ENCODE measurements at regions not wholly inside any gene's neighbourhood (a gene's known extent, or its start where the extent isn't known, plus 50 kb on each side); places are given as distances from the start of the nearest gene placed in this dataset.

GRCh38 chr1:60299581-60299980 is 226.0 kb upstream of the C1orf87 start:
- no peak overlapping the region for H3K27ac ChIP-seq (ENCODE audit: low read depth, low read length)
- no peaks in the 10 kb centered on the region for H3K9me3 ChIP-seq (ENCODE audit: control insufficient read depth, insufficient read depth, low read length)
- no peaks in the 10 kb centered on the region for H3K36me3 ChIP-seq (ENCODE audit: control insufficient read depth, low read length)
- H3K4me1 ChIP-seq (ENCODE audit: control insufficient read depth, low read length), result no peaks in the 10 kb centered on the region
- no peaks in the 10 kb centered on the region for H3K9me2 ChIP-seq (replicated peaks; ENCODE audit: control insufficient read depth, low read length)
- no peak for TF ChIP-seq EZH2phosphoT487 (IDR thresholded peaks at IDR 0.05; ENCODE audit: borderline replicate concordance, low read length)
- TF ChIP-seq, protein P1, sequence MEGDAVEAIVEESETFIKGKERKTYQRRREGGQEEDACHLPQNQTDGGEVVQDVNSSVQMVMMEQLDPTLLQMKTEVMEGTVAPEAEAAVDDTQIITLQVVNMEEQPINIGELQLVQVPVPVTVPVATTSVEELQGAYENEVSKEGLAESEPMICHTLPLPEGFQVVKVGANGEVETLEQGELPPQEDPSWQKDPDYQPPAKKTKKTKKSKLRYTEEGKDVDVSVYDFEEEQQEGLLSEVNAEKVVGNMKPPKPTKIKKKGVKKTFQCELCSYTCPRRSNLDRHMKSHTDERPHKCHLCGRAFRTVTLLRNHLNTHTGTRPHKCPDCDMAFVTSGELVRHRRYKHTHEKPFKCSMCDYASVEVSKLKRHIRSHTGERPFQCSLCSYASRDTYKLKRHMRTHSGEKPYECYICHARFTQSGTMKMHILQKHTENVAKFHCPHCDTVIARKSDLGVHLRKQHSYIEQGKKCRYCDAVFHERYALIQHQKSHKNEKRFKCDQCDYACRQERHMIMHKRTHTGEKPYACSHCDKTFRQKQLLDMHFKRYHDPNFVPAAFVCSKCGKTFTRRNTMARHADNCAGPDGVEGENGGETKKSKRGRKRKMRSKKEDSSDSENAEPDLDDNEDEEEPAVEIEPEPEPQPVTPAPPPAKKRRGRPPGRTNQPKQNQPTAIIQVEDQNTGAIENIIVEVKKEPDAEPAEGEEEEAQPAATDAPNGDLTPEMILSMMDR (IDR thresholded peaks at IDR 0.05; ENCODE audit: low read depth, low read length, poor library complexity, severe bottlenecking), result no peak
- H3K4me3 ChIP-seq (ENCODE audit: low read length), result no peak overlapping the region
- H3K27me3 ChIP-seq (ENCODE audit: control insufficient read depth, low read length), result no peaks in the 10 kb centered on the region
- H3K4me2 ChIP-seq (ENCODE audit: low read length), result no peak overlapping the region
- no peaks in the 10 kb centered on the region for H3K79me2 ChIP-seq (ENCODE audit: control insufficient read depth, low read length)
- H4K20me1 ChIP-seq (ENCODE audit: control insufficient read depth, insufficient read depth, low read depth, low read length), result no peaks in the 10 kb centered on the region
- H3F3A ChIP-seq (ENCODE audit: control insufficient read depth, insufficient read depth), result no peaks in the 10 kb centered on the region

DNA sequence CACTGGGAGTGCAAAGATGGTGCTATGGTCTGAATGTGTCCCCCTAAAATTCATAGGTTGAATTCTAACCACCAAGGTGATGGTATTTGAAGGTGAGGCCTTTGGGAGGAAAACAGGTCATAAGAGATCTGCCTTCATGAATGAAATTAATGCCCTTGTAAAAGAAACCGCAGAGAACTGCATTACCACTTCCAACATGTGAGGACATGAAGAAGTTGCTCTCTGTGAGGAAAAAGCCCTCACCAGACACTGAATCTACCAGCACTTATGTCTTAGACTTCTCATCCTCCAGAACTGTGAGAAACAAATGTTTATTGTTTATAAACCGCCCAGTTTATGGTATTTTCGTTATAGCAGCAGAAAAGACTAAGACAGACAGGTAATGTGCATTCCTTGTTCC is 224.7 kb upstream of the C1orf87 start:
- Histone ChIP-seq H3K9me3 (ENCODE audit: control insufficient read depth, insufficient read depth, low read length) (no peaks in the 10 kb centered on the region), H3K27ac (ENCODE audit: low read depth, low read length) (no peak overlapping the region), H3K9me2 (replicated peaks; ENCODE audit: control insufficient read depth, low read length) (no peaks in the 10 kb centered on the region), H3K4me1 (ENCODE audit: control insufficient read depth, low read length) (no peaks in the 10 kb centered on the region), H3K79me2 (ENCODE audit: control insufficient read depth, low read length) (no peaks in the 10 kb centered on the region), H3K27me3 (ENCODE audit: control insufficient read depth, low read length) (no peaks in the 10 kb centered on the region), H4K20me1 (ENCODE audit: control insufficient read depth, insufficient read depth, low read depth, low read length) (no peaks in the 10 kb centered on the region), H3K4me2 (ENCODE audit: low read length) (no peak overlapping the region), H3K4me3 (ENCODE audit: low read length) (no peak overlapping the region), H3F3A (ENCODE audit: control insufficient read depth, insufficient read depth) (no peaks in the 10 kb centered on the region), H3K36me3 (ENCODE audit: control insufficient read depth, low read length) (no peaks in the 10 kb centered on the region)
- TF ChIP-seq, protein P1 (IDR thresholded peaks at IDR 0.05; ENCODE audit: low read depth, low read length, poor library complexity, severe bottlenecking), result no peak
- TF ChIP-seq EZH2phosphoT487 (IDR thresholded peaks at IDR 0.05; ENCODE audit: borderline replicate concordance, low read length), result no peak

GRCh38 chr1:60296794-60297193 is 223.2 kb upstream of the C1orf87 start:
- no peaks in the 10 kb centered on the region for H3K27me3 ChIP-seq (ENCODE audit: control insufficient read depth, low read length)
- no peaks in the 10 kb centered on the region for H3K36me3 ChIP-seq (ENCODE audit: control insufficient read depth, low read length)
- no peaks in the 10 kb centered on the region for H3K9me2 ChIP-seq (replicated peaks; ENCODE audit: control insufficient read depth, low read length)
- no peaks in the 10 kb centered on the region for H3K79me2 ChIP-seq (ENCODE audit: control insufficient read depth, low read length)
- H3F3A ChIP-seq (ENCODE audit: control insufficient read depth, insufficient read depth), result no peaks in the 10 kb centered on the region
- H3K9me3 ChIP-seq (ENCODE audit: control insufficient read depth, insufficient read depth, low read length), result no peaks in the 10 kb centered on the region
- no peaks in the 10 kb centered on the region for H4K20me1 ChIP-seq (ENCODE audit: control insufficient read depth, insufficient read depth, low read depth, low read length)
- TF ChIP-seq, protein P1 (IDR thresholded peaks at IDR 0.05; ENCODE audit: low read depth, low read length, poor library complexity, severe bottlenecking), result no peak
- TF ChIP-seq EZH2phosphoT487 (IDR thresholded peaks at IDR 0.05; ENCODE audit: borderline replicate concordance, low read length), result no peak
- no peak overlapping the region for H3K4me3 ChIP-seq (ENCODE audit: low read length)
- no peak overlapping the region for H3K4me2 ChIP-seq (ENCODE audit: low read length)
- no peaks in the 10 kb centered on the region for H3K4me1 ChIP-seq (ENCODE audit: control insufficient read depth, low read length)
- no peak overlapping the region for H3K27ac ChIP-seq (ENCODE audit: low read depth, low read length)

DNA sequence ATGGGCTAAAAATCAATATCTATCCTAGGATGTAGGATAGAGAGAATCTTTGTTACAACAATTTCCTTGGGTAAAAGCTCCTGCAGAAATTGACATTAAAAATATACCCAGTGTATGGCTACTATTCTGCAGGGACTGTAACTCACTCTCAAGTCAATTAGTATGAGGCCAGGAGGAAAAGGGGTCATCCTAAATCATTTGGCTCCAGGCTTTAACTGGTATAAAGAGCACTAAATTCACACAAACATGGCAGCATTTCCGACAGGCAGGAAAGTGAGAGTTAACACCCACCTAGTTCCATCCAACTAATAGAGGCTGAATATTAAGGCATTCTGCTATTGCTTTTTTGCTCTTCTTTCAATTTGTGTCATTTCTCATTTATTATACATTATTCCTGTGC is 218.6 kb upstream of the C1orf87 start:
- Histone ChIP-seq H3F3A (ENCODE audit: control insufficient read depth, insufficient read depth) (no peaks in the 10 kb centered on the region), H3K27ac (ENCODE audit: low read depth, low read length) (no peak overlapping the region), H4K20me1 (ENCODE audit: control insufficient read depth, insufficient read depth, low read depth, low read length) (no peaks in the 10 kb centered on the region), H3K4me1 (ENCODE audit: control insufficient read depth, low read length) (no peaks in the 10 kb centered on the region), H3K4me2 (ENCODE audit: low read length) (no peak overlapping the region), H3K36me3 (ENCODE audit: control insufficient read depth, low read length) (no peaks in the 10 kb centered on the region), H3K9me3 (ENCODE audit: control insufficient read depth, insufficient read depth, low read length) (no peaks in the 10 kb centered on the region), H3K27me3 (ENCODE audit: control insufficient read depth, low read length) (no peaks in the 10 kb centered on the region), H3K9me2 (replicated peaks; ENCODE audit: control insufficient read depth, low read length) (no peaks in the 10 kb centered on the region), H3K79me2 (ENCODE audit: control insufficient read depth, low read length) (no peaks in the 10 kb centered on the region), H3K4me3 (ENCODE audit: low read length) (no peak overlapping the region)
- TF ChIP-seq EZH2phosphoT487 (IDR thresholded peaks at IDR 0.05; ENCODE audit: borderline replicate concordance, low read length), result no peak
- TF ChIP-seq, protein P1 (IDR thresholded peaks at IDR 0.05; ENCODE audit: low read depth, low read length, poor library complexity, severe bottlenecking), result no peak

Data from DOHH2 (cell line).